Fibroblast of peridontal ligament (primary cell): ENCODE measurements at regions not wholly inside any gene's neighbourhood (a gene's known extent, or its start where the extent isn't known, plus 50 kb on each side); places are given as distances from the start of the nearest gene placed in this dataset.
A peak's percentile ranks its signal among the peaks of the same experiment; 100 is the strongest.

Source experiments
- DNase-seq: peaks from one replicate; pipeline ENCODE4 v3.0.0-alpha.2; 2010; ENCODE audit errors: extremely low read depth

DNA sequence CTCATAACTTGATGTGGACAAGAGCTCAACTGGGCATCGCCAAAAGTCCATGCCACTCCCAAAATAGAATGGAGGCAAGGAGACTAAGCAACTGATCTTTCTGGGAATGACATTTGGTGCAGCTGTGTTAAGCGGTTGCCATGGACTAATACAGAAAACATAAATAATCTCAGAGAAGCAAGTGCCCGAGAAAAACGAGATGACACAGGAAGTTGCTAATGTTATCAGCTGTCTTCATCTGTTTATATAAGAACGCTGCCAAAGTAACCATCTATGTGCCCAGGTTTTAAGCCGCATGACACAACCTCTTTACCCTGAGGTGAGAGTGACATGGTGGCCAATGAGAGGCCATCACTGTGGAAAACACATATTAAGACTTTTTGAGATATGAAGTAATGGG lies 54.9 kb upstream of the SACS start:
- DNase-seq = no peak

DNA sequence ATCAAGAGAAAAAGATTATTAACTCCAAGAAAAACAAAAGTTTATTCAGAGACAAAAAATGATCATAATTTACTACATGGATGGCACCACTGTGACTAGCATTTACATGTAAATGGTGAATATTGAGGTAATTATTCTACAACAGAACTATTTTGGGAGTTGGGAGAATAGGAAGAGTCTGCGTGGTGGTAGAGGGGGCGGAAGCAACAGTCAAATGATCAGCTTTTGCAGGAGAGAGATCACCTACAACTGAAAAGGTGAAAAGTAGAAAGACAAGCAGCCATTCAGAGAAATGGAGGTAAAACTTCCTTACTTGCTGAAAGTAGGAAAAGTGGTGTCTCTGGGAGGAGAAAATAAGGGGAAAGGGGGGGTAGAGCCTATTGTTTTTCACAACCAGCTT lies 62.8 kb upstream of the SACS start:
- DNase-seq = no peak

DNA sequence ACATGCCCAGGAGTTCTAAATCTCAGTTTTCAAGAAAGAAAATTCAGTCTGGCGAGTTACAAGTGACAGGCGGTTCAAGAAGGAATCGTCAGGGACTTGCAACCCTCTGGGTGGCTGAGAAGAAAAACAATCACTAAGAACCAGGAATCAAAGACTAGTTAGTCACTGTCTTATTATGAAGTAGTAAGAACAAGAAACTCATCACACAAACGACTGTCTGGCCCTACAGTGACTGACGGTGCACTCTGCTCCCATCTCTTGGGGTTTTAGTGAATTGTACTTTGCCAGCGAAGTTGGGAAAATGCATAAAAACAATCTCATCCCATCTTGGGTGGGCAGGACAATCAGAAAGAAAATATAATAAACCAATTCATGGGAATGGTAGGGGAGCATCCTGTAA lies 63.7 kb upstream of the SACS start:
- no peak for DNase-seq

DNA sequence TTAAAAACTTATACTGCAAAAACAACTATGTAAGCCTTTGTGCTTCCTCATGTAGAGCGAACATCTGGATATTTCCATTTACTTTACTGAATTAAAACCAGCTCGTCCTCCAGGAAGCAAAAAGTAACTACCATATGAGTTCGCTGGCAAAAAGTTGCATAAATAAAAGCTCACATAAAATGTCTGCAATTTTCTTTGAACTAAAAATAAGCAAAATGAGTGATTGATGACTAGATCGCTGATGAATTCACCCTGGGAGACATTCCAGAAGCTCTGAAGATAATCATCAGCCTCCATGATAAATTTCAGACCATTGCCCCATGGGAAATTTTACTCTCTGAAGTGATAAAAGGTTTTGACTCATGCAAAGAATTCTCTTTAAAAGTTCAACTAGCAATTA lies 67.3 kb upstream of the SACS start:
- DNase-seq = peak; percentile 96

DNA sequence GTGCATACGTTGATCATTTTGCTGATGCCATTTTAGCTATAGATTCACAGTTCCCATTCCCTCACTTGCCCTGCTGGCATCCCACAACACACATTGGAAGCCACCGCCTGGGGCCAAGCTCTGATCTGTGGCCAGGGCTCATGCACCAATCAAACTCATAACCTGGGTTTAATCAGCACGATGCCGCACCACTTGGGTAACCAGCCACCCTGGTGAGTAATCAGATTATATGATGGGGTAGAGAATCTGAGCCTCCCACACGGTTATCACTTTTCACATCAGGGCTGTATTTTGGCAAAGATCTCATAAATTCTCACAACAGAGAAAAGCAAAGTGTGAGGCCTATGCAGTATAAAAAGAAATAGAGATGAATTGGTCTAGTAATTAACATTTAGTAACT lies 66.0 kb upstream of the TNFRSF19 start:
- peak; percentile 58 for DNase-seq

DNA sequence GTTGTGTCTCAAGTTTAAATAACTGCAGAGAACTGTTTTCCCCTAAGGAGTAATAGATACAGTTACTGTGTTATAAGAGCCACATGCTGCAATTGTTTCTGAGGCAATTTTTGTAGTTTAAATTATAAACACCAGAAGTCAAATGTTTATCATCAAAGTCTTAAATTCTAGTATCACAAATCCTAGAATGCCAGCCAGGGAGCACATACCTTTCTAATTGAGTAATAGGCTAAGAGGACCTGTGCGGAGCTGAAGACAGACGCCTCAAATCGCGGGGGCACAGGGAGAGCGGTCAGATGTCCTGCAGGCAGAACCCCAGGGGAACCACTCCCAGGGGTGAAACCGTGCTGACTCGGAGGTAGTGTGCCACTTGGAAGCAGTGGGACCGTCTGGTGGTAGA lies 65.2 kb upstream of the TNFRSF19 start:
- peak; percentile 57 for DNase-seq

DNA sequence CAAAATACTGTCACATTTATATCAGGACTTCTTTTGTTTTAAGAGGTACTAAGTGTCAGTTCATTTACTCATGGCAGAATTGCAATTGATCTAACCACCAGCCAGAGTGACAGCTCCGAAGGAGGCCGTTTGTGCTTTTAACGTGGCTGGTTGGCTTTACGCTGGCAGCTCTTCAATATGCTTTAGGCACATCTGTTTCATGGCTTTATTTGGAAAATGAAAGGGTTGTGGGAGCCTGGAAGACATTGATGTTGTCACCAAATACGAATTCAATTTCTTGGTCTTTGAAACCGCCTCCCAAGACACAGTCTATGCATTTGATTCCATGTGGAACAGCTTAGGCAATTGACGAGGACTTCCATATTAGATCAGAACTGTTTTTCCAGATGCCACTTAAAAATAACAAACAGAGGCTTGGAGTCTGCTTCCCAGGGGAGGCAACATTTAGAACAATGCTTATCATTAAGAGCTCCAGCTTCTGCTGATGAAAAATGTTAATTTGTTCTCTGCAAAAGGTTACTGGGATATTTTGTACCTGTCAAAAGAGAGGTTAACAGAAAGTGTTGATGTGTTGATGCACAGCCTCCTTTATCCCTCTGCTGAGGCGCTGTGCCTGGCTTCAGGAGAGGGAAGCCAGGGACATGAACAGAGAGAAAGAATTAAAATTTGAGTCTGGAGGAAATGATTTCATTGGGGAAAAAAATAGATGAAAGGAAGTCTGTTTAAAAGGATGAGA lies 64.0 kb upstream of the TNFRSF19 start:
- DNase-seq = peak; percentile 78

DNA sequence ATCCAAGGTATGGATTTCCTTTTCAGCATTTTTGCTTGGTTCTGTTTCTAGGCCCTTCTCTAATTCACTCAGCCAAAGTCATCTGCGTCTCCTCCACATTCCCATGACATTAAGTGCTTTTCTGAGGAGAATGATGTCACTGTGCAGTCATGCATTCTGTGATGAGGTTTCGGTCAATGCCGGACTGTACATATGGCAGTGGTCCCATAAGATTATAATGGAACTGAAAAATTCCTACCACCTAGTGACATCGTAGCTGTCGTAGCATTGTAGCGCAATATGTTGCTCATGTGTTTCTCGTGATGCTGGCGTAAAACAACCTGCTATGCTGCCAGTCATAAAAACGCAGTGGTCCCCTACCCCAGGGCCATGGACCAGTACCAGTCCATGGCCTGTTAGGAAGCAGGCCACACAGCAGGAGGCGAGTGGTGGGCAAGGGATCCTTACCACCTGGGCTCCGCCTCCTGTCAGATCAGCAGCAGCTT lies 63.4 kb upstream of the TNFRSF19 start:
- peak; percentile 82 for DNase-seq

DNA sequence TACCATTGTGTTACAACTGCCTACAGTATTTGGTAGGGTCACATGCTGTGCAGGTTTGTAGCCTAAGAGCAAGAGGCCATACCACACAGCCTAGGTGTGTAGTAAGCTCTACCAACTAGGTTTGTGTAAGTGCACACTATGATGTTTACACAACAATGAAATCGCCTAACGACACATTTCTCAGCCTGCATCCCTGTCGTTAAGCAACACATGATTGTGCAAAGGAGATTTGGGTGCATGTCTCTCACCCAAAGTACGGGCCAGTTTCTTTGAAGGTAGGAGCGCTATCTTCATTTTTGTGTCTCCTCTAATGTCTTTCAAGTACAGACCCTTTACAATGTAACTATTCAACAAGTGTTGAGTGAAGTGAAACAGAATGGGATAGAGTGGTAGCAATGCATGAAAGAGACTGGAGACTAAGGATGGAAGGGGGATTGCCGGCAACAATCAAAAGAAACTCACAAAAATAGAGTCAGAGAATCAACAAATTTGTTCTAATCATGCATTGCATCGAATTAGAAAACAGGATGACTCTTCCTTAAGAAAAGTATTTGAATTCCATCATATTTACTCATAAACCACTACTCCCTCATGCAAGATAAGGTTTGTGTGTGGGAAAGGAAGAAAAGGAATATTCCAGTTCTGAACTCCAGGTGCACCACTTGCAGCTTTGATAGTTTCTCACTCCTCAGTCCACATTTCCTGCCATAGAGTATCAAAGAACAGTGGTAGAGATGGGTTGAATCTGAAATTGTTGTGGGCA lies 60.2 kb upstream of the TNFRSF19 start:
- DNase-seq = peak; percentile 60

DNA sequence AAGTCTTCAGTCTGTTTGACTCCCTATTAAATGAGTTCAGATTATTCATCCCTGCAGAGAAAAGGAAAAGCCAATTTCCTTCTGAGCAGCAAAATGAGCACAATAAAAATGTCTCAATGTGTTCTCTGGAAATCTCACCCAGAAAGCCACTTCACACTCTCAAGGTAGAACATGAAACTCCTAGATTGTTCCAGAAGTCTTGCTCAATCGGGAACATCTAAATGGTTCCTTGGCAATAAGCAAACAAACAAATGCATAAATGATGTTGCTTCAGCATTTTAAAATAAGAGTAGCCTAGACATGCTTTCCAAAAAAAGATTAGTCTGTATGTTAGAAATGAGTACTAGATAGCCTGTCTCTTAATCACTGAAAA lies 59.7 kb upstream of the TNFRSF19 start:
- peak; percentile 54 for DNase-seq

DNA sequence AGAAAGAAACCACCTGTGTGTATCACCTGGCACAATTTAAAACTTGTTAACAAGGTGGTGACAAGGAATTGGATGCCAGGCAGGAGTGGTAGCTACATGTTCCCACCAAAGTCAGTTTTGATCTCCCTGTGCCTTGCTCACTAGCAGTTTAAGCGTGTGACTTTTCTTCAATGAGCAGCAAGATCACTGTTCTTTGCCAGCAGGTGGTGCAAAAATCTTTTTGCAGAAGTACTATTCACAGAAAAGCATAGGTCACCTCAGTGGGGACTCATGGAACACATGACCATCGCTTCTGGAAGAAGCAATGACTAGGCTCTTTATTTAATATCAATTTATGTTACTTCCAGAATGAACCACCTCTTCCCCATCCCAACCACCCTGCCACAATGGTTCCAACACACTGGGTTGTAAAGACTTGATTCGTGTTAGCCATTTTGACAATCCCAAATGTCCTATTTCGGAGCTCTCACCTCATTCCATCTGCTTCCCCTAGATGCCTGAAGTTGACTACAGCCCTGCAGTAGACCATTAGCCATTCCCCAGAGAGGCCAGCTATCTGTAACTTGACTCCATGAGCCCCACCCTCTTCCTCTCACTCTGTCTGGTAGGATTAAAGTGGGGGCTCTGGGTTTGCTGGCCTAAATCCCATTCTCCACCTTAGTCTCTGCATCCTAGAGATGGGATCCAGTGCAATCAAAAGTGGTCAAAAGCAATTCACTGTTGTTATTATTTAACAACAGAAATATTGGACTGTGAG lies 59.1 kb upstream of the TNFRSF19 start:
- peak; percentile 37 for DNase-seq

DNA sequence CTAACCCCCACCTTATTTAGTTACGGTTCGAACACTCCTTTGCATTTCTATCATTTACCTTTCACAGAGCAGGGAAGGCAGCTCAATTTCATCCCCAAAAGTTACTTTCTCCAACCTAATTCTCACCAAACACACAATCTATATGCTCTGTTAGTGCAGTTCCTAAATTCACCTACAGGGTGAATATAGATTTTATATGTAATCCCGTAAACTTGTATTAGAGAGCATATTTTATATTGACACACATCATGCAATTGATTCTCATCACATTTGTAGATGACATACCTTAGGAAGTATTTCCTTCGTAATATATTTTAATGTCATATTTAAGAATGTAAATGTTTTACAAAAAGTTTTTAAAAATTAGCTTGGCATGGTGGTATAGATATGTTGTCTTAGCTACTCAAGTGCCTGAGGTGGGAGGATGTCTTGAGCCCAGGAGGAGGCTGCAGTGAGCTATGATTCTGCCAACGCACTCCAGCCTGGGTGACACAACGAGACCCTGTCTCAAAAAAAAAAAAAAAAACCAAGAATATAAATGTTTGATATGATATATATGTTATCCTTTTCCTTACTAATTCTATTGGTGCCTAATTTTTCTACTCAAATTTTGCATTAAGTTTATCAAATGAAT lies 57.3 kb upstream of the TNFRSF19 start:
- DNase-seq = no peak

DNA sequence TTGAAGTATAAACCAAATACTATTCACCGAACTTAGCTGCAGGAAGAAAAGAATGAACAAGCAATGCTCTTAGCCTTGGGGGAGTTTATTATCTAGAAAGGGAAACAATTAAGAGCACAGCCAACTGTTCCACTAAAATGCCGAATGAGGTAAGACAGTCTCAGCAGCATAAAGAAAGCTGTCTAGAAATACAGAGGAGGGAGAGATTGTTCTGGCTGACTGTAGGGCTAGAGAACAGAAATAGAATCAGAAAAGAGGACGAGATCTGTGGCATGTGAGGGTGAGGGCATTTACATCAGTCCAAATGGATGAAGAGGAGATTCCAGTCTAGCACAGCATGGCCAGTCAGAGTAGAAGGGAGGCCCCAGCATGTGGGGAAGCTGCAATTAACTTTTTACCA lies 56.8 kb upstream of the TNFRSF19 start:
- DNase-seq = no peak

DNA sequence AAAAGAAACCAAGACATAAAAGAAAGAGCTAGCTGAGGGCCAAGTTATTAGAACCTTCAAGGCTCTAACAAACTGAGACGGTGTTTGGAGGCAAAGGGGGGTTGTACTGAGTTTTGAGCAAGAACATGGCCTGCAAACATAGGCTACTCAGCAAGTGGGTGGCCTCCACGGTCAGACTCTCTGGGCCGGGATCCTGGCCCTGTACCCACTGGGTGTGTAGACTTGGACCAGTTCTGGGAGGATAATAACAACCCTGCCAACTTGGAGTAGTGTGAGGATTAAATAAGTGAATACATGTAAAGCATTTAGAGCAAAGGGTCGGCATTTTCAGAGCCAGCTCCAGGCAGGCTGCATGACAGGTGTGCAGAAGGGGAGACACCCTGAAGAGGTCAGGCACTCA lies 56.1 kb upstream of the TNFRSF19 start:
- no peak for DNase-seq

DNA sequence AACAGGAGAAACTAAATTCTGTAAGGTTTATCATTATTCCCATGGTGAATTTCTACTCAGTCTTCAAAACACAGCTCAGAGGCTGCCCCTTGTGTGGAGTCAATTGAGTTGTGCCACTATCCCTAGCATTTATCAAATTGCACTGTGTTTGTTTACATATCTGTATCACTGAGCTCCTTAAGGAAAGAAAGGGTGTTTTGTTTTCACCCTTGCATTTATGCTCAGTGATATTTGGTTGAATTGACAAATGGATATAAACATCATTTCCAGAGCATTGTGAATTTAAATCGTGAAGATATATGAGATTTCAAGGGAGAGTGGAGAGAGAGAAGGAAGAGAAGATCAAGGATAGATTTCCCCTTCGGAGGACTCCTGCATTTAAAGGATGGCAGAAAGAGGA lies 55.1 kb upstream of the TNFRSF19 start:
- DNase-seq = no peak

DNA sequence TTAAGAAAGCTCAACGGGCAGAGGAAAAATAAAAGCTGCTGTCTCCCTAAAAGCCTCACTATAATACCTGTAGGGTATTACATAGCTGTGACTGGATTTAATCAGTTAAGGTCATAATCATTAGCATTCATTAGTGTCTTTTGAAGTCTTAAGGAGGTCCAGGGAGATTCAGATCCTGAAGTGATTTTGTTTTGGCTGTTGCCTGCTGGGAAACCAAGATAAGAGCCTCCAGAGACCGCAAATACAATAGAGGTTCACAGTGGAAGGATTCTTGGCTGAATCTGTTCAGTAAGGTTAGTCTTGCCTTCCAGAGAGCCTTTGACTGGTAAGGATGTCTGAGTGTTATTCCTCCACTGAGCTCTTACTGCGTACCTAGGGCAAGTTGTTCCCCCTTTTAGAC lies 54.0 kb upstream of the TNFRSF19 start:
- no peak for DNase-seq

DNA sequence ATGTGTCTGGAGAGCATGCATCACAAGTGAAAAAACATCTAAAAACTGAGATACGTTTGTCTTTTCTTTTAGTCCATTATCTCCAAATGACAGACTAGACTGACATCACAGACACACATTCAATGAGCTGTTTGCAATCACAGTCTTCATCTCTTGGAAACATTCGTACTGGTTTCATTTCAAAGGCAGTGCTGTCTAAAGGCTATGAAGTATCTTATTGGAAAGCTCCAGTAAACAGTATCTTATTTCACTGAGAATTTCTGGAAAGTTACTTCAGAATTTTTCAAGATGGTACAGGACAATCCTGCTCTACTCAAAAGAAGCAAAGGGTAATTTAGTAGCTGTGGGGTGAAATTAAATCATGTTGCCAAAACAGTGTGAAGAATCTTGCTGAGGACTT lies 53.5 kb upstream of the TNFRSF19 start:
- DNase-seq = peak; percentile 81

DNA sequence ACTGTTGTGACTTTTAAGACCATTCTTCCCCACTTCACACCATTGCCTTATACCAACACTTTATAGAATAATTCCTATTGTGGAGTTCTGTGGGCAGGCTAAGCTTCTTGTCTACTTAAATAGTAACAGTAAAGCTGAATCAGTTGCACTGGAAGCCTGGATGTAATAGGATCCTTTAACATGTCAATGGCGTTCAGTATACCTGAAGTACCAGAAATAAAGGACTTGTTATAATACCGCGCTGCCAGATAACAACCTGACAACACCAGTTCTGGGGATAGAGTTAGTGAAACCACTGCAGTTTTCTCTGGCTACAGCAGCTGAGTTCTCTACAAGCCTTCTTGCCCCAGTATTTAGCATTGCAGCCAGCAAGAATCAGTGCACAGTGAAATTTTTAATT lies 52.0 kb upstream of the TNFRSF19 start:
- no peak for DNase-seq
